Activated naive CD8-positive, alpha-beta T cell treated with anti-CD3 and anti-CD28 coated beads, Interleukin-2, amount 10 ng/mL, durations not matched to agents 7 days and 5 days (primary cell): ENCODE measurements at regions not wholly inside any gene's neighbourhood (a gene's known extent, or its start where the extent isn't known, plus 50 kb on each side); places are given as distances from the start of the nearest gene placed in this dataset.

ENCODE experiments used
- ATAC-seq: fragments of 150-1000 bp; cut with Tn5 transposase; one replicate; pipeline ENCODE4 v1.10.0; 2021; ENCODE audit warnings: low read depth, moderate library complexity
- POLR2A ChIA-PET: fragments of 350-600 bp; sonication (Branson Sonifier 250); formaldehyde crosslinking; loops from one replicate; lab custom pipeline; 2021; ENCODE audit warnings: antibody characterized with exemption; lab: Charles Lee
- DNase-seq: peaks from one replicate; pipeline ENCODE4 v3.0.0; 2021
- H3K27ac Mint-ChIP-seq: one replicate; pipeline ENCODE4 v1.8.0; 2022; ENCODE audit warnings: mild to moderate bottlenecking, mixed read lengths
- H3K27me3 Mint-ChIP-seq: one replicate; pipeline ENCODE4 v1.8.0; 2022; ENCODE audit warnings: mild to moderate bottlenecking, moderate library complexity, mixed read lengths
- H3K36me3 Mint-ChIP-seq: one replicate; pipeline ENCODE4 v1.8.0; 2021; ENCODE audit warnings: mild to moderate bottlenecking, mixed read lengths
- H3K4me1 Mint-ChIP-seq: one replicate; pipeline ENCODE4 v1.8.0; 2021; ENCODE audit warnings: mixed read lengths
- H3K4me3 Mint-ChIP-seq: one replicate; pipeline ENCODE4 v1.8.0; 2022; ENCODE audit warnings: mild to moderate bottlenecking, moderate library complexity, mixed read lengths
- H3K9me3 Mint-ChIP-seq: one replicate; pipeline ENCODE4 v1.8.0; 2021; ENCODE audit warnings: mixed read lengths

DNA sequence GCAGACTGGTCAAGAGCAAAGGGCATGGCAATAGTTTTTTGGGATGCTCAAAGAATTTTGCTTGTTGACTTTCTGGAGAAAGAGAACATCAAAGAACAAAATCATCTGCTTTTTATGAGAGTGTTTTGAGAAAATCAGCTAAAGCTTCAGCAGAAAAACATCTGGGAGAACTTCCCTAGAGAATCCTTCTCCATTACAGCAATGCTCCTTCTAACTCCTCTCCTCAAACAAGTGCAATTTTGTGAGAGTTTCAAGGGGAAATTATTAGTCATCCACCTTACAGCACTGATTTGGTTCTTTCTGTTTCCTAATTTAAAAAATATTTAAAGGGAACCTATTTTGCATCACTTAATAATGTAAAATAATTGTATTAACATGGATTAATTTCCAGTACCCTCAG, 226.9 kb upstream of the NXPH2 start:
- Mint-ChIP-seq H3K9me3 (peaks cover 2% of the 10 kb centered on the region), H3K27me3 (no peaks in the 10 kb centered on the region), H3K4me3 (no peak overlapping the region), H3K27ac (no peak overlapping the region), H3K4me1 (no peaks in the 10 kb centered on the region), H3K36me3 (no peaks in the 10 kb centered on the region)
- POLR2A ChIA-PET: no interaction called here
- DNase-seq (no peak), ATAC-seq (no peak)

DNA sequence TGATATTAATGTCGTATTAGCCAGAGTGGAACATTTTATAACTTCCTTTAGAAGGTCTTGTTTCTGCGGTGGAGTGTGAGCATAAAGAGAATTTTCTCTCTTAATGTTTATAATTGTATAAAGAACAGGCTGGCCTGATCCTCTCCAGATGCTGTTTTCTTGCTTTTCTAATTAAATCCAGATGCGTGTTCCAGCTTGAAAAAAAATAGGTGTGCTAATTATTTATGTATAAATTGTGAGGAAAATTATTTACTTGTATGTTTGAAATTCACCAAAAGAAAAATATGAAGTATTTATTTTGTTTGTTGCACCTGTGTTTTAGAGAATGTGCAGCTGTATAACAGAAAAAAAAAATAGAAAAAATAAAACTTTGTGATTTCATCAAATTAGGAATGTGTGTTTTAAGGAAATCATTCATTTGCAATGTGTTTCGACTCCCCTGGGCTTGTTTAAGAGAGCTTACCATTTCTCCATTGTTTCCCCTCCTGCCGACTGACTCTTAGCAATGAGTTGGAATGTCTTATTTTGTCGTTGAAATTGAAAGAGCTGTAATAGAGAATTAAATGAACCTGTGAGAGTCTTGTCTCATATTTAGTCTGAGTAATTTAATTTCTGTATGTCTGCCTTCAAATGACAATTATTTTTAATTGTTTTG, 220.1 kb upstream of the NXPH2 start:
- no peaks in the 10 kb centered on the region for H3K27me3 Mint-ChIP-seq
- H3K4me1 Mint-ChIP-seq: no peaks in the 10 kb centered on the region
- no peaks in the 10 kb centered on the region for H3K36me3 Mint-ChIP-seq
- no peak overlapping the region for H3K27ac Mint-ChIP-seq
- H3K4me3 Mint-ChIP-seq: no peak overlapping the region
- no peak for DNase-seq
- no peak for ATAC-seq
- H3K9me3 Mint-ChIP-seq: no peaks in the 10 kb centered on the region
- POLR2A ChIA-PET: no interaction called here

DNA sequence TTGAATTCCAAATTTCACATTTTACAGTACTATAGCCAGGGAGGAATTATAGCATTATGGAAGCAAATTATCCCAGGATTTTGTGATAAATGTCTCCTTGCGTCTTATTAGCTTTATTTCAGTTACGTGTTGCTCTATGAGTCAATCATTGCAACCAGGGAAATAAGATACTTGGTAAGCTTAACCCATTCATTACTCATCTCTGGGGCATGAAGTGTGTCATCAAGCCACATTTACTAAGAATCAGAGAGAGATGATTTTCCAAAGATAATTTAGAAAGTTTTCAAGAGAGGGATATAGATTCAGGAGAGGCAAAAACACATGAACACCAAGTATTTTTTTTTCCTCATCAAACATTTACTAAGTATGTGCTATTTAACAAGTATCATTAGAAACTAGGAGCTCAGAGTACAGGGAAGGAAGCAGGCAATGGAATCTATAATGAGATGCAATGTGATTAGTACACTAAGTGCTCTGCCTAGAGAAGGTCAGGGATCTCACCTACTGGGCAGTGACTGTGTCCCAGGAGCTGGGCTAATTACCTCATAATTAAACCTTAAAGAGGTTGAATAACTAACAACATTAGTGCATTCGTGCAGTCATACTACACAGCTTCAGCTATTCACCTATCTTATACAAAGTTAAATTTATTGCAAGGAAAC, 217.8 kb upstream of the NXPH2 start:
- POLR2A ChIA-PET: no interaction called here
- H3K9me3 Mint-ChIP-seq: no peaks in the 10 kb centered on the region
- no peak for DNase-seq
- no peak for ATAC-seq
- H3K4me1 Mint-ChIP-seq: no peaks in the 10 kb centered on the region
- H3K4me3 Mint-ChIP-seq: no peak overlapping the region
- H3K27me3 Mint-ChIP-seq: no peaks in the 10 kb centered on the region
- H3K27ac Mint-ChIP-seq: no peak overlapping the region
- H3K36me3 Mint-ChIP-seq: no peaks in the 10 kb centered on the region

DNA sequence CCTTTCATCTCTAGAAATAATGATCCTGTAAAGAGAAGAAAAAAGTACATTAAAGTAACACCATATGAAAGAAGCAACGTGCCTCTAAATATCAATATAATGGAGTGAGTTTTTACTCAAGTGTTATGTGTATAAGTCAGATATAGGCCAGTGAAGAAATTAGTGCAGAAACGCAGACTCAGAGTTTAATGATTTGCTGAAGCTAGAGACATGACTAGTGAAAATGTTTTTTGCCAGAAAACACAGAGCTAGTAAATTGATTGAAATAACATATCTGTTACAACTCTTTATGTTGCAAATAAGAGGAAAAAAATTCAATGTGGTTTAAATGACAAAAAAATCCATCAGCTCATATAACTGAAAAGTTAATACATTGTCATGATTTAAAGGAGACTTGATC, 217.2 kb upstream of the NXPH2 start:
- POLR2A ChIA-PET: no interaction called here
- Mint-ChIP-seq H3K36me3 (no peaks in the 10 kb centered on the region), H3K27me3 (no peaks in the 10 kb centered on the region)

DNA sequence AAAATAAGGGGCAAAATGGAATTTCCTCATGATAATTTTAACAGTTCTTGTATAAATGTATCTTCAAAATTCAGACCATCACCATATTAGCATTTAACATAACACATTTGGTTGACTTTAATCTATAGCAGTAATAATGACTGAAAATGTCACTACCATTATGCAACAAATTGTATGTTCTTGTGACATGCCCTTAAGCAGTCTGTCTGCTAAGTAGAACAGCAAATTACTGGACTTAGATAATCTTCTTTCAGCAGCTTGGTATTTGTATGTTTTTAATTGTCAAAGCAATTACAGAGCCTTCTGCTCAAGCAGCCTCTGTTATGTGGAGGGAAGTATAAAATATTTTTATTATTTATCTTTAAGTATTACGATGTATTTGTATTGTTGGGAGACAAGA, 214.3 kb upstream of the NXPH2 start:
- ATAC-seq (no peak), DNase-seq (no peak)
- Mint-ChIP-seq H3K4me1 (no peaks in the 10 kb centered on the region), H3K4me3 (no peak overlapping the region), H3K27me3 (no peaks in the 10 kb centered on the region), H3K27ac (no peak overlapping the region), H3K9me3 (peaks cover 2% of the 10 kb centered on the region), H3K36me3 (no peaks in the 10 kb centered on the region)
- POLR2A ChIA-PET: no interaction called here

More for the DNA sequence above, 217.2 kb upstream of the NXPH2 start:
- no peak overlapping the region for H3K4me3 Mint-ChIP-seq
- peaks cover under 1% of the 10 kb centered on the region for H3K9me3 Mint-ChIP-seq
- no peak for DNase-seq
- H3K27ac Mint-ChIP-seq: no peak overlapping the region
- H3K4me1 Mint-ChIP-seq: no peaks in the 10 kb centered on the region
- no peak for ATAC-seq

DNA sequence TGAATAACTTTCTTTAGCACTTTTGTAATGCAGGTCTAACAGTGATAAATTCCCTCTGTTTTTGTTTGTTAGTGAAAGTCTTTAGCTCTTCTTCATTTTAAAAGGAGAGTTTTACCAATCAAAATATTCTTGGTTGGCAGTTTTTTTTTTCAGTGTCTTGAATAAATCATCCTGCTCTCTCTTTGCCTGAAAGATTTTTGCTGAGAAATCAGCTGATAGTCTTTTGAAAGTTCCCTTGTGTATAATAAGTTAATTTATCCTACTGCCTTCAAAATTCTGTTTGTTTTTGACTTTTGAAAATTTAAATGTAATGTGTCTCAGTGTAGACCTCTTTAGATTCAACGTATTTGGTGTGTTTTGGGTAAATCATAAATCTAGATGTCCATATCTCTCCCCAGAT, 205.7 kb upstream of the NXPH2 start:
- Mint-ChIP-seq H3K27ac (no peak overlapping the region), H3K4me3 (no peak overlapping the region), H3K9me3 (peaks cover 2% of the 10 kb centered on the region), H3K27me3 (no peaks in the 10 kb centered on the region), H3K4me1 (no peaks in the 10 kb centered on the region), H3K36me3 (no peaks in the 10 kb centered on the region)
- POLR2A ChIA-PET: no interaction called here
- DNase-seq (no peak), ATAC-seq (no peak)

DNA sequence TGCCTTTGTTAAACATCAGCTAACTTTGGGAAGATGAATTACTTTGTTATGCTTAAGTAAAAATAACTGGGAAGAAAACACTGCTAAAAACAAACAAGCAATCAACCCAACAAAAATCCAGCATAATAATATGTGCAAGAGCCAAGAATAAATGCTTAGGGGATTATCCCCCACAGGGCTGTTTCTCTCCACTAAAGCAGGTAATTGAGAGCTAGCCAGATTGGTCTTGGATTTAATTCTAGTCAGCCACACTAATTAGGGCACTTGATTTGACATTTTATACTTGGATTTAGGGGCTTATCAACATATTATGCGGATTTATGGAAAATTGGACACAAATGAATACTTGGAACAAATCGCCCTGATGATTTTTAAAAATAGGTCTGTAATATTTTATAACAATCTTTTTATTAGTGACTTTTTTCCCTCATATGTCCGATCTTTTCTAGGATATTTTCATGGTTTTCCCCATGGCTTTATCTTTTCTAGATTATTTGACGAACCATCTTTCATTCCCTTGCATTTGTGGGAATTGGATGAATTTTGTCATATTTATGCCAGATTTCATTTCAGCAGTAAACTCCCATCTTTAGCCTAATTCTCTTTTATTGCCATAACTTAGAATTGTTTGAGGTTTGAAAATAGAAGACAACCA, 199.1 kb upstream of the NXPH2 start:
- POLR2A ChIA-PET: no interaction called here
- ATAC-seq (no peak), DNase-seq (no peak)
- no peaks in the 10 kb centered on the region for H3K4me1 Mint-ChIP-seq
- no peak overlapping the region for H3K27ac Mint-ChIP-seq
- peaks cover 3% of the 10 kb centered on the region for H3K9me3 Mint-ChIP-seq
- no peak overlapping the region for H3K4me3 Mint-ChIP-seq
- no peaks in the 10 kb centered on the region for H3K36me3 Mint-ChIP-seq
- H3K27me3 Mint-ChIP-seq: no peaks in the 10 kb centered on the region

DNA sequence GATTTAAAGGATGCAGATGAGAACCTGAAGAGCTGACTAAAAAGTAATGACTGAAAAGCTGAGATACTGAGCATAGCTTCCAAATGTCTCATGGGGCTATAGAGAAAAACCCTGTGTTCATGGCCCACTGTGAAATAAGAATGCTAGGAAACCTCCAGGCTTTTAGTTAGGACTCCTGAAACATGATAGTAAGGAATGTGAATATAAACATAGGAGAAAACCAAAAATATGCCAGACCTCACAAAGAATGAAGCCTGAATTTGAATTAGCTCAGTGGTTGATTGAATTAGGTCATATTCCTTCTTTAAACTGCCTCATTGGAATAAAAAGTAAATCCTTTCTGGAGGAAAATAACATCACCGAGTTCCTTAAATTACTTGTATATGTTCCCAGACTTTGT, 194.5 kb upstream of the NXPH2 start:
- peaks cover 2% of the 10 kb centered on the region for H3K9me3 Mint-ChIP-seq
- no peaks in the 10 kb centered on the region for H3K36me3 Mint-ChIP-seq
- DNase-seq: no peak
- H3K27me3 Mint-ChIP-seq: no peaks in the 10 kb centered on the region
- ATAC-seq: no peak
- H3K4me3 Mint-ChIP-seq: no peak overlapping the region
- no peak overlapping the region for H3K27ac Mint-ChIP-seq
- POLR2A ChIA-PET: no interaction called here
- H3K4me1 Mint-ChIP-seq: no peaks in the 10 kb centered on the region

DNA sequence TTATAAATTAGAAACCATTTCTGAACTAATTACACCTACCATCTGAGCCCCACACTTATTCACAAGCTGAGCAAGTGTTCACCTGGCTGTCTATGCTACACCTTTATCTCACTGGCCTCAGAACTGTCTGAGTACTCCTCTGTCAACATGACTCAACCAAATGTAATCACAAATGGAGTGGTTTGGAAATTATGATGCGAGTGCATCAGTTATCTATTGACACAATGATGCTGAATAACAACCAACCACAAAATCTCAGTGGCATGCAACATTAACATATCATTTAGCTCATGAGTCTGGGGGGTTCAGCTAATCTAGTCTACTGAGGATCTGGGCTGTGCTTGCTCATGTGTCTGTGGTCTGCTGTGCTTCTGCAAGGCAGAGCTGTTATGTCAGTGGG, 184.2 kb upstream of the NXPH2 start:
- POLR2A ChIA-PET: no interaction called here
- H3K4me3 Mint-ChIP-seq: no peak overlapping the region
- H3K36me3 Mint-ChIP-seq: no peaks in the 10 kb centered on the region
- H3K27ac Mint-ChIP-seq: no peak overlapping the region
- peaks cover 7% of the 10 kb centered on the region for H3K9me3 Mint-ChIP-seq
- ATAC-seq (no peak), DNase-seq (no peak)
- no peaks in the 10 kb centered on the region for H3K27me3 Mint-ChIP-seq
- no peaks in the 10 kb centered on the region for H3K4me1 Mint-ChIP-seq

DNA sequence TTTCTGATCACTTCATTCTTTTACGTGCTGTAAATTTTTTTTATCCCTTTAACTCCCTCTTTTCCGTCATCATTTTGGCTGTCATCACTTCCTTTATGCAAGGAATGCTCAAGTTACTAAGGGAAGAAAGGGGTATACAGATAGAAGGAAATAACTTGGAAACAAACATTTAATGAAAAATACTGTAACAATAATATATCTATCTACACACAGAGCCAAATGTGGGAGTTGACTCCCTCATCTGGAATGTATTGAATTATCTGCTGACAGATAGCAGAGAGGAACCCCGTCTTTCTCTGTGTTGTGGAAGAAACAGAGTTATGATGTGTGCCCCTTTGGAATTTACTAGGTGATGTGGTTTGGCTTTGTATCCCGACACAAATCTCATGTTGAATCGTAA, 182.5 kb upstream of the NXPH2 start:
- Mint-ChIP-seq H3K4me3 (no peak overlapping the region), H3K4me1 (no peaks in the 10 kb centered on the region), H3K27ac (no peak overlapping the region), H3K9me3 (peaks cover 9% of the 10 kb centered on the region), H3K27me3 (no peaks in the 10 kb centered on the region), H3K36me3 (no peaks in the 10 kb centered on the region)
- ATAC-seq (no peak), DNase-seq (no peak)
- POLR2A ChIA-PET: no interaction called here

DNA sequence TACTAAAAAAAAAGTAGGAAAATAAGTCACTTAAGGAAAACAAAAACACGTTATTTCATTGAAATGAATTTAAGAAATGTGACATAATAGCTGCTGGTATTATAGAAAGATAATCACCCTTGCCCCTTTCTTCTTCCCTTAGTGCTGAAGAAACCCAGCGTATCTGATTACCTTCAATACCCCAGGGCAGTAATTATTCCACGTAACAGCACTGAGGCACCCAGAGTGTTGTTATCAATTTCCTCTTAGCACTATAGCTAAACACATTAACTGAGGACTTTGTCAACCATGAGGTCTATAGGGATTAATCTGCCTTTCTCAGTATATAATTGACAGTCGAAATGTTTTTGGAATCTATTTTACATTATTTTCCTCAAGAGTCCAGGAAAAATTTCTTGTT, 180.0 kb upstream of the NXPH2 start:
- POLR2A ChIA-PET: no interaction called here
- no peaks in the 10 kb centered on the region for H3K27me3 Mint-ChIP-seq
- H3K9me3 Mint-ChIP-seq: peaks cover 10% of the 10 kb centered on the region
- no peaks in the 10 kb centered on the region for H3K36me3 Mint-ChIP-seq
- H3K4me3 Mint-ChIP-seq: no peak overlapping the region
- DNase-seq: no peak
- ATAC-seq: no peak
- H3K4me1 Mint-ChIP-seq: no peaks in the 10 kb centered on the region
- no peak overlapping the region for H3K27ac Mint-ChIP-seq

DNA sequence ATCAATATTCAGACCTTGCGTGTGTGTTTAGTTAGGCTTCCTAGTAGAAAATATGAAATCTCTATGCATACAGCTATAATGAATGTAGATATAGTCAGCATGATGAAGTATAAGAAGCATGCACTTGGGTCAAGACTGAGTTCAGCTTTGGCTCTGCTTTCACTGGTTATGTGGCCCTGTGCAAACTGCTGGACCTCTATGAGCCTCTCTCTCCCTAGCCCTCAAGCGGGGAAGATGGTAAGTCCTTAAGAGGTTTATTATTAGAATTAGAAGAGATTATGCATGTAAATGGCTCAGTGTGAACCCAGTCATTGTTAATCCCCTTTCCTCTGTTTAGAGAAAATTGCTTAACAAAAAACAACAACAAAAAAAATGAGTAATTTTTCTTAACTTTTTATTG, 178.8 kb upstream of the NXPH2 start:
- H3K27ac Mint-ChIP-seq: no peak overlapping the region
- POLR2A ChIA-PET: no interaction called here
- ATAC-seq (no peak), DNase-seq (no peak)
- H3K27me3 Mint-ChIP-seq: no peaks in the 10 kb centered on the region
- no peaks in the 10 kb centered on the region for H3K4me1 Mint-ChIP-seq
- H3K4me3 Mint-ChIP-seq: no peak overlapping the region
- peaks cover 7% of the 10 kb centered on the region for H3K9me3 Mint-ChIP-seq
- no peaks in the 10 kb centered on the region for H3K36me3 Mint-ChIP-seq

DNA sequence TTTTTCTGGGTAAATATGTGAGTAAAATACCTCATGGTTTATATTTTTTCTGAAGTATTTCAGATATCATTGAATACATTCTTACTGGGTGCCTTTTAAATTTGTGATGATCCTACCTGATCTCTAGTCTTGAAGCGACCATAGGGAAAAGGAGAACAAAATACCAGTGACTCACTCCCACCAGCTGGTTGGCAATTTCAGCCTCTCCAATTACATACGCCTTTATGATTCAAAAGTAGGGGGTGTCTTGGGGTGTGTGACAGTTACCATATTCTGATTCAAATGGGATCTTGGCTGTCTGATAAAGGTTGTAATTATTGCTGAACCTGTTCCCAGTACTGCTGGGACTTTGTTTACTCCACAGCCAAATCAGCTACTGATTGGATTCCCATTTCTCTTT, 175.9 kb upstream of the NXPH2 start:
- no peak for ATAC-seq
- POLR2A ChIA-PET: no interaction called here
- H3K27ac Mint-ChIP-seq: no peak overlapping the region
- peaks cover 5% of the 10 kb centered on the region for H3K9me3 Mint-ChIP-seq
- no peaks in the 10 kb centered on the region for H3K4me1 Mint-ChIP-seq
- no peaks in the 10 kb centered on the region for H3K36me3 Mint-ChIP-seq
- H3K4me3 Mint-ChIP-seq: no peak overlapping the region
- DNase-seq: no peak
- H3K27me3 Mint-ChIP-seq: no peaks in the 10 kb centered on the region

DNA sequence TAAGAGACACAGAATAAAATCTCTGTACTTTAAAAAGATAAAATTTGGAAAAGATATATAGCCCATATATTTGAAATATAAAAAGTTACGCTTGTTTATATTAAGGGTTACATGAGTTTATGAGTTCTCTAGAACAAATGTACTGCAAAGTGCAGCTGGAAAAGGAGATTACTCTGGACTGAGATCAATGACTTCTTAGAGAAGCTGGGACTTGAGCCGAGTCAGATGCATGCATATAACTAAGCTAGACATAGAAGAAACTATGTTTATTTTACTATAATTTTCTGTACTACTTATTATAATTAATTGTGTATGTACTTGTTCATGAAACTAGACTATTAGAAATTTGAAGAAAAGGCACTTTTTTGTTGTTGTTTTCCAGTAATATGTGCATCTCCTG, 170.3 kb upstream of the NXPH2 start:
- no peaks in the 10 kb centered on the region for H3K4me1 Mint-ChIP-seq
- H3K27ac Mint-ChIP-seq: no peak overlapping the region
- H3K9me3 Mint-ChIP-seq: peaks cover 3% of the 10 kb centered on the region
- H3K27me3 Mint-ChIP-seq: no peaks in the 10 kb centered on the region
- no peaks in the 10 kb centered on the region for H3K36me3 Mint-ChIP-seq
- POLR2A ChIA-PET: no interaction called here
- H3K4me3 Mint-ChIP-seq: no peak overlapping the region
- DNase-seq (no peak), ATAC-seq (no peak)
